Activated CD4-positive, alpha-beta T cell treated with anti-CD3 and anti-CD28 coated beads, Interleukin-10, Interleukin-2, amounts not matched to agents 100 ng/mL and 50 ng/mL, durations not matched to agents 16 hours and 8 hours (primary cell): ENCODE measurements at regions not wholly inside any gene's neighbourhood (a gene's known extent, or its start where the extent isn't known, plus 50 kb on each side); places are given as distances from the start of the nearest gene placed in this dataset.
A peak's percentile ranks its signal among the peaks of the same experiment; 100 is the strongest.
"Not testable (repeated sequence)": the region's sequence is repeated elsewhere in the genome, so short reads cannot be mapped to it uniquely, and the experiment has no call there.

Experiments
- DNase-seq: peaks from one replicate; pipeline ENCODE4 v3.0.0-alpha.2; 2020

DNA sequence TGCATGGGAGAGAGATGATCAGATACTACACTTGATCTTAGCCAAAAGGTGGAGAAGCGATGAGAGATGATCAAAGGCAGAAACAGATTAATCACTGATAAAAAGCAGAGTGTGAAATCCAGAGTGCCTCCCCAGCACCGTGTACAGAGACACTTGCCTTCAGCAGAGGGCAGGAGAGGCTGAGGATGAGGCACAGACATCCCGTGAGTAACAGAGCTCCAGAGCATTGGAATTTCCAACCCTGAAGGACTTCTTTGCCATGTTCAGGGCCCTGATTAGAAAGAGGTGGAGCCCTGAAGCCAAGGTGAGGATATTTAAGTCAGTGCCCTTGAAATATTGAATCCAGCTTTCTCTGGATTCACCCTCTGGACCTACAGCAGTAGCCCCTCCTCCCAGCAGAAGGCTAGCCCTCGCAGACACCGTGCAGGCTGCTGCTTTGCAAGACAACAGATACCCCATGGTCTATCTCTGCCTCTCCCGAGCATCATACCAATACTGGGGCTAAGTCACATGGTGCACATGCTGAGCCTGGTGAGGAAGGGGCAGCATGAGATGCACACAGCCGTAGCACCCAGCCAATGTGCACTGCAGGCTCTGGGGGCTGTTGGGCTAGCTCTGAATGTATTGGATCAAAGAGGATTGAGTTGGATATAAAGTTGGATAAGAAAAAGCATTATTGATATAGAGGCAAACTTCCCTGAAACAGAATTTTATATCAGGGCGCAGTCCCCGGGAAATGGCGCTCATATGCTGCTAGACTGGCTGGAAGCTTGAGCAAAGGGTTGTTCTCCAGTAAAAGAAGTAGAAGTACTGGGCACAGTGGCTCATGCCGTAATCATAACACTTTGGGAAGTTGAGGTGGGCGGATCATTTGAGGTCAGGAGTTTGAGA is 200.3 kb upstream of the B3GAT1 start:
- no peak for DNase-seq

DNA sequence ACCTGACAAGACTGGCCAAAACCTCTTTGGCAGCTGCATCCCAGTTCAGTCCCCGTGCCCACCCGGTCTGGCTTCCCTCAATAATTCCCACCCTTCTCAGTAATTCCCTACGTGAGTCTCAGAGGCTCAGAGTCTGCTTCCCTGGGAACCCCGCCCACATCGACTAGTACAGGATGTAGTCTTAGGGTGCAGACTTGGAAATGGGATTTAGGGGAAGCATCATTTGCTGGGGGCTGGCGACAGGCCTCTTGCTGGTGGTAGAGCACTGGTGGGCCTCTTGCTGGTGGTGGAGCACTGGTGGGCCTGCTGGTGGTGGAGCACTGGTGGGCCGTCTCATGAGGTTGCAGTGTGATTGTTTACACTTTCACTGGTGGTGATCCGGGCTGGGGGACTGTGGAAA is 199.5 kb upstream of the B3GAT1 start:
- no peak for DNase-seq

DNA sequence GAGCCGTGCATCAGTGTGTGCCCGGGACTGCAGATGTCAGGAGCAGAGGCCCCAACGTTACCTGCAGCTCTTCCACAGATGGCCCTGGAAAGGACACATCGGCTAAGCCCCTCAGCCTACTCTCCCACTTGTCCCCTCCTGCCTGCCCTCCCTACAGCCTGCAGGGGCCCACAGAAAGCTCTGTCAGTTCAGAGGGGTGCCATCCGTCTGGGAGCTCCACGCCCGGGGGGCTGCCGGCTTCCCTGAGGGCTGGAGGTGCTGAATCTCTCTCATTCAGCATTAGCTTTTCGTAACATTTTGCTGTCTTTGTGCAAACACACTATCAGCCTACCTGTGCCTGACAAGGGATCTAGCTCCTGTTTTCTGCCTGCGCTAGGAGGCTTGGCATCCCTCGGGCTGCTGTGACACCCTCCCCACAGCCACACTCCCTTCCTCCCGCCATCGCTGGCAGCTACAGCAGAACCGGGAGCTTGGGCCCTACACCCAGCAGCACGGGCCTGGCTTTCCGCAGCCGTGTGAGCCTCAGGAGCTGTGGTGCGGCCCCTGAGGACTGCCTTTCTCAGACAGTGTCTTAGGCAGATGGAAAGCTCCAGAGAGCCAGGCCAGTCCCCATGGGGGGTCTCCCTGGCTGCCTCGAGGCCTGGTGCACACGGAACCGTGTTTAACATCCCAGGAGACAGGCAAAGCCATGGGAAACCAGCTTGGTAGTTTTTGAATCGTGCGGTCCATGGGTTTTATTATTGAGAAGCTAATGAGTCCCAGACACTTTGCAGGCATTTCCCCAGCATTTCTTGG is 198.3 kb upstream of the B3GAT1 start:
- DNase-seq, result no peak

DNA sequence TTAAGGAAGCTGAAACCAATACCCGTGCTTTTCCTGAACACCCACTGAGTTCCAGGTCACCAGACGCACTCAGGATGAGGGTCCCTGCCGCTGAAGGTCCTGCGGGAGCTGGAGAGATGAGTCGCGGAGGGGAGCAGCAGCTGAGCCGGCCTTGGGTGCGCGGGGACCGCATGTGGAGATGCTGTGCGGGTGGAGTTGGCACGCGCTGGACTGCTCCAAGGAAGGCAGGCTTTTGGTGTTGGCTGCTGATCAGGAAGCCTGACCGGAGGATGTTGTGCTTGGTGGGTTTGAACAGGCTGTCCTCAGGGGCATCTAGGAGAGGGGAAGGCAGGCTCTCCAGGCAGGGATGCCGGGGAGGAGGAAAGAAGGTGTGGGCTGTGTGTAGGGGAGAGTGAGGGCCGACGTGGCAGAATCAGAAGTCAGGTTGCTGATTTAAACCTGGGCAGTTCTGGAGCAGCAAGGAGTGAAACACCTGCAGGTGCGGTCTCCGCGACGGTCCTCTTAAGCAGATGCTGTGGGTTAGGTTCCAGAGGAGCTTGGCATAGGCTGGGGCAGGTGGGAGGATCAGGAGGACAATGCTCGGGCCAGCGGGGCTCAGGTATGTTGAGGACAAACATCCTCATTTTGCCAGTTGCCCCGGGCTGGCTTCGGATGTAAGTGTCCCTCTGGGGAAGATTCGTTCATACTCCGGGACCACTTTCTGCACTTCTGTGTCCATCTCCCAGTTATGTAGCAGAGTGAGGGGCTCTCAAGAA is 197.5 kb upstream of the B3GAT1 start:
- DNase-seq, result no peak

DNA sequence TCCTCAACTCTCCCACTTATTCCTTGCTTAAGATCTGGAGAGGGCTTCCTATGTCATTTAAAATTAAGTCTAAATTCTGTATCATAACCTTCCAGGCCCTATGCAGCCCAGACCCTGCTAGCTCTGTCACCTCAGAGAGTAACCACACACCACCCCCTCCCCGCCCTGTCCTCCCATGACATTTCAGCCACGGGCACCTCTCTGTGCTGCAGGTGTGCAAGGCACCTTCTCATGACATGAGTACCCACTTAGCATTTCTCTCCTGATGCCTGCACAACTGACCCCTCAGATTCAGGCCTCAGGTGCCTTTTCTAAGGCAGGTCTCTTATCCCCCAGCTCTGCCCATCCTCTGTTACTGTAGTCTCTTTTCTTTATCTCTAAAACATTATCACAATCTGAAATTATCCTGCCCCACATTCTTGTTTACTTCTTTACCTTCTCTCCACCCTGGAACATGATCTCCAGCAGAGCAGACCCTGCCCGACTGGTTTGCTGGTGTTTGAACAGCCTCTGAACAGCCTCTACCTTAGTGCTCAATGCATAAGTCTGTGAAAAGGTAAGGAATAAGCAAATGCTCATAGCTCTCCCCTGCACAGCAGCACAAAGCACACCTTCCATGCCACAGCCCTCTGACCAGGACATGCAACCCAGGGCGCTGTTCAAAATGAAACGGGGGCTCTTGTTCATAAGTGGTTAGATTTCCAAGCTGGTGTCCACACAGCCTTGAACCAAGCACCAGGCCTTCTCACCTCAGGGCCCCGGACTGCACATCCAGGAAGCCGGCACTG is 196.1 kb upstream of the B3GAT1 start:
- DNase-seq, result no peak

DNA sequence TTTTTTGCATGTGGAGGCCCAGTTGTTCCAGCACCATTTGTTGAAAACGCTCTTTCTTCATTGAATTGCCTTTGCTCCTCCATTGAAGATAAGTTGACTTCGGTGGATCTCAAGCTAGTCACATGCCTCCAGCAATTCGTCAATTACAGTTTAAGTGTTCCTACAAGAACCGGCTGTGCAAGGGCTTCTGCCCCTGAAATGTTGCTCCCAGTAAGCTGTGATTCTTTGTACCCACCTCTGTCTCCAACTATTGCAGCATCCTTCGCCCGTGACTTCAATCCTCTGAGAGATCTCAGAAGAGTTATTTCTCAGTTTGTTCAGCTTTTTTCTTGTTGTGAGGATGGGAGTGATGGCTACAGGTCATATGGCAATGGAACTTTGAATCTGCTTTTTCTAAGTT is 194.2 kb upstream of the B3GAT1 start:
- DNase-seq, result no peak

DNA sequence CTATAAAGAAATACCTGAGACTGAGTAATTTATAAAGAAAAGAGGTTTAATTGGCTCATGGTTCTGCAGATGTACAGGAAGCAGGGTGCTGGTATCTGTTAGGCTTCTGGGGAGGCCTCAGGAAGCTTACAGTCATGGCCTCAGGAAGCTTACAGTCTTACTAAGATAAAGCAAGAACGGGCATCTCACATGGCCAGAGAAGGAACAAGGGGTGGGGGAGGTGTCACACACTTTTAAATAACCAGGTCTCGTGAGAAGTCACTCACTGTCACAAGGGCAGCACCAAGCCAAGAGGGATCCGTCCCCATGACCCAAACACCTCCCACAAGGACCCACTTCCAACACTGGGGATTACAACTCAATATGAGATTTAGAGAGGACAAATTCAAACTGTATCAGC is 192.8 kb upstream of the B3GAT1 start:
- no peak for DNase-seq

DNA sequence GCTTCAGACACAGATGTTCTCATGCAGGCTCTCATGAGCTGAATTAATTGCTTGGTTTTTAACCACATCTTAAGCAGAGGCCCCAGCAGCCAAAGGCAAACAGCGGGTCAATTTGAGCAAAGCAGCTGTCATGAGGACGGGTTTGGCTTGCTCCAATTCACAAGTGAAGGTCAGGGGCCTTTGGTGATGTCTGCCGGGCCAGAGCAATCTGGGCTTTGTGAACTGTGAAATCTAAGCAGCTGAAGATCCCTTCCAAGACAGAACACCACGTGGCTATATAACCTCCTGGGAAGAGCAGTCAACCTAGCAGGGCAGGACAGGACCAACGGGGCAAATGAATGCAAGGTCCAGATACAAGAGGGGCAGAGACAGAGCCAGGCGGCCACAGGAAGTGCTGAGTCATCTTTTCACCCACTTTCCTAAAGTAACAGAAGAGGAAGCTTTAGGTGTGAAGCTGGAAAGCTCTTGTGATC is 187.3 kb upstream of the B3GAT1 start:
- DNase-seq, result no peak

DNA sequence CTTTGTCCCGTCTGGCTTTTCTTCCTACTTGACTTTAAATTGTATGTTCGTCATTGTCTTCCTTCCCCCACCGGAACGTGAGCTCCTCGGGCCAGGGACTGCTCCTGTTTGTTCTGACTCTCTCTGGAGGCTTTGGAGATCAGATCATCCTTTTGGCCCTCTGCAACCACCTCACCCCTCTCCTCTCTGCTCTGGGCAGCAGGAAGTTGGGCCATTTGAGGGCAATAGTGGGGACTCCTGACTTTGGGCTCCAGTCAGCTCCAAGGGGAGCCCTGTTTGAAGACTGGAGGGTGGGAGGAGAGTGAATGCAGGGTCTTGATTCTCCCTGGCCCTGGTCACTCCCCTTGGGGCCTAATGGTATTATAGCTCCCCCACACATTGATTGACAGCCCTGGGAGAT is 186.3 kb upstream of the B3GAT1 start:
- DNase-seq, result no peak

DNA sequence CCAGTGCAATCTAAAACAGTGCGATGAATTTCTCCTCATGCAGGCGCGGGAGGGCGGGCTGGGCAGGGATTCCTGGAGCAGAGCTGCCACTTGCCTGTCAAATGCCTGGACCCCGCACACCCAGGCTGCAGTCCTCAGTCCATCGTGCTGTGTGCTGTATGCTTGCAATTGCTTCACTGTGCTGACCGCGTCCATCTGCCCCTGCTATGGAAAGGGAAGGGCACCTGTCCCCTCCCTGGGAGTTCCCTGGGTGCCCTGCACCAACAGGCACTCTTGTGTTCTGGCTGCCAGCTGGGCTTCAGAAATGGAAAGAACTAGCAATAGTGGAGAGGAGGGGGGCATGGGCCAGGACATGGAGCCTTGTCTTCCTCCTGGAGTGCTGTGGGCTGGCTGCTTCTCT is 185.4 kb upstream of the B3GAT1 start:
- DNase-seq, result no peak

DNA sequence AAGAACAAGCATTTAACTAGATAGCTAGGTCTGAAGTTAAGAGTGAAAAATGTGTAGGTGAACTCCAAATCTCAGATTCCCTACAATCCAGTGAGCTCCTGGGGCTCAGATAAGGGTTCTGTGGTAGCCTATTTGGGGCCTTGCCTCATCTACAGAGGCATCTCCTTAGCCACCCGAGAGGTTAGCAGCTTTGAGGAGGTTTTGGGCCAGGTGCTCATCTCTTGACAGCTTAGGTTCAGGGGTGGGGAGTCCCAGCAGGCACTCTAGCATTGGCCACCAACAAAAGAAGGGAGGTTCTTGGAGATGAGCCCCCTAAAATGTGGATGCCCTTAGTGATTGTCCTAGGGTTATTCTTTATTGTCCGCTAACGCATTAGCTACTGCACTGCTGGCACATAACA is 184.4 kb upstream of the B3GAT1 start:
- DNase-seq, result no peak

DNA sequence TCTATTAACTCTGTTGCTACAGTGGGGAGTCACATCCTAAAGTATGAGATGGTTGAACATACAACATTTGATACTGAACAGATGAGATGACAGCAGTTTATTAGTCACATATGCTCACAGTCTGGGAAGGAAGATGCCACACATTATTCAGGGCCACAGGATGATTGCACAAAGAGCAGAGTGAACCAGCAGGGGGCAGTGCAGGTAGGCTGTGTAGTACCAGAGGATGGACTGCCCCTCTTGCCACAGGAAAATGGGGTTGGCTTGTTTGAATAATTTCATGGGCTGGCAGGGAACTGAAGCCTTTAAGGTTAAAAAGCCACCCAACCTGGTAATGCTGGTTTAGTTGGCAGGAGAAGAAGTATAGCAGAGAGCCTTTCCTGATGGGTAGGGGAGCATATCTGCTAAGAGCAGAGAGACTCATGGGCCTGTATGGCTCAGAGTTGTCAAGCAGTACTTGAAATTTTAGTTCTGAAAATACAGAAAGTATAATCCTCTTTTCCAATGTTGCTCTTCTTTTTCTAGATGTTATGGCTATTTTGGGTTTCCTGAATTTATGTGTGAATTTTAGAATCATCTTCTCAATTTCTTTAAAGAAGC is 180.4 kb upstream of the B3GAT1 start:
- peak; percentile 63 for DNase-seq

DNA sequence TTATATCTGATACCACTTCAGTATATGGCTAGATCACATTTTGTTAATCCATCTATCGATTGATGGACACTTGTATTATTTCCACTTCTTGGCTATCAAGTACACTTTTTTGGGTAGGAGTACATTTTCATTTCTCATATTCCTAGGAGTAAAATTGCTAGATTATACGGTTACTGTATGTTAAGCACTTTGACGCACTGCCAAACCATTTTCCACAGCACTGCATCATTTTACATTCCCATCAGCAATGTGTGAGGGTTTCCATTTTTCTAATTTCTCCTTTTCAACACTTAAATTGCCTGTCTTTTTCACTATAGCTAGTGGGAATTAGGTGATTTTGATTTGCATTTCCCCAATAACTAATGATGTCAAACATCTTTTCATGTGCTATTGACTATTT is 179.3 kb upstream of the B3GAT1 start:
- DNase-seq, result no peak

DNA sequence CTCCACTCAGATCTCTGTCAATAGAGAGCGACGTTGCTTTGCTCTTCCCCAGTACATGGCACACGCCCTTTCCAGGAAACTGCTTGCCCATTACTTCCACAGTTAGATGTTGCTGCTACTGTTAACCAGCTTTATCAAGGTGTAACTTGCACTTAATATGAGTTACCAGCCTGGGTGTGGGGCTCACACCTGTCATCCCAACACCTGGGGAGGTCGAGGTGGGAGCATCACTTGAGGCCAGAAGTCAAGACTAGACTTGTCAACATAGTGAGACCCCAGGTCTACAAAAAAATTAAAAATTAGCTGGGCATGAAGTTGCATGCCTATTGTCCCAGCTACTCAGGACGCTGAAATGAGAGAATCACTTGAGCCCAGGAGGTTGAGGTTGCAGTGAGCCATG is 177.1 kb upstream of the B3GAT1 start:
- no peak for DNase-seq

DNA sequence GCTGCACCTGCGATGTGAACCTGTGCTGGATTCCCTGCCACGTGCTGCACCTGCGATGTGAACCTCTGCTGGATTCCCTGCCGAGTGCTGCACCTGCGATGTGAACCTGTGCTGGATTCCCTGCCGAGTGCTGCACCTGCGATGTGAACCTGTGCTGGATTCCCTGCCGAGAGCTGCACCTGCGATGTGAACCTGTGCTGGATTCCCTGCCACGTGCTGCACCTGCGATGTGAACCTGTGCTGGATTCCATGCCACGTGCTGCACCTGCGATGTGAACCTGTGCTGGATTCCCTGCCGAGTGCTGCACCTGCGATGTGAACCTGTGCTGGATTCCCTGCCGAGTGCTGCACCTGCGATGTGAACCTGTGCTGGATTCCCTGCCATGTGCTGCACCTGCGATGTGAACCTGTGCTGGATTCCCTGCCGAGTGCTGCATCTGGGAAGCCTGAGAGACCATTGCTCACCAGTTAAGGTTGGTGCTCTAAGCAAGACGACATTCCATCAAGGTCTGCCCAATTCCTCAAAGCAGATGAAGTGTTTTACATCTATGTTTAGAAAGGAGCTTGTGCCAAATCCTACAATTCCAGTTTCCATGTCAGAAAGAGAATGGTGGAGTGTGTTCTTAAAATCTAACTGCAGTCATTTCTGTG is 176.5 kb upstream of the B3GAT1 start:
- not testable (repeated sequence) for DNase-seq

DNA sequence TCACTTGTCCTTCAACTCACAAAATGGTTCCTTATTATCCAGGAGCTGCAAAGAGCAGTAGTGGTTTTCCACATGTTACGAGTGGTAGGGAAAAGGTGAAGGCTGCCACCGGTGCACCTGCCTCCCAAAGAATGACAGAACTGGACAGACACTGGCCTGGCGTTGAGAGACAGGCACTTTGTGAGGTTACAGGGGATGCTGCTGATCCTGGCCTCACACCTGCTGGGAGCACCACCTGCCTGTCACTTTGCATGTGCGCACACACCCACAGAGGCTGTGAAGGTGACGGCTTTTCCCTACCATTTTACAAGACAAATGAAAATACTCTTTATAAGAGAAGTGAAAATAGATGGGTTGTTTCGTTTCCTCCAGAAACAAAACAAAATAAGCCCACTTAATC is 175.3 kb upstream of the B3GAT1 start:
- DNase-seq, result no peak

DNA sequence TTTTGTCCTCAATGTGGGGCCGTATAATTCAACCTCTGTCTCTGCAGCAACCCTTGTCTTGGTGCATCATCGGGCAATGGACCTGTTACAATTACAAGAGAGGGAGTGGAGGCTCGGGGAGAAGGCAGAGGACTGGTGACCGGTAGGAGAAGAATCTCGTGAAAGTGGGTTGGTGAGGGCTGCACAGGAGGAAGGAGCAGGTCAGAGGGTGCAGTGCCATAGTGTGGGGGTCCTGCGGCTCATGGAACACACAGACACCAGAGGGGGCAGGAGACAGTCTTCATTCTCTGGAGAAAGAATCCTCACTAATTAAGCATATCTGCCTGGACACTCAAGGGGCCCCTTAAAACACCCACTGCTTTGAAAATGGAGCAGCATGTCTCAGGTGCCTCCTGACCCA is 174.7 kb upstream of the B3GAT1 start:
- no peak for DNase-seq

DNA sequence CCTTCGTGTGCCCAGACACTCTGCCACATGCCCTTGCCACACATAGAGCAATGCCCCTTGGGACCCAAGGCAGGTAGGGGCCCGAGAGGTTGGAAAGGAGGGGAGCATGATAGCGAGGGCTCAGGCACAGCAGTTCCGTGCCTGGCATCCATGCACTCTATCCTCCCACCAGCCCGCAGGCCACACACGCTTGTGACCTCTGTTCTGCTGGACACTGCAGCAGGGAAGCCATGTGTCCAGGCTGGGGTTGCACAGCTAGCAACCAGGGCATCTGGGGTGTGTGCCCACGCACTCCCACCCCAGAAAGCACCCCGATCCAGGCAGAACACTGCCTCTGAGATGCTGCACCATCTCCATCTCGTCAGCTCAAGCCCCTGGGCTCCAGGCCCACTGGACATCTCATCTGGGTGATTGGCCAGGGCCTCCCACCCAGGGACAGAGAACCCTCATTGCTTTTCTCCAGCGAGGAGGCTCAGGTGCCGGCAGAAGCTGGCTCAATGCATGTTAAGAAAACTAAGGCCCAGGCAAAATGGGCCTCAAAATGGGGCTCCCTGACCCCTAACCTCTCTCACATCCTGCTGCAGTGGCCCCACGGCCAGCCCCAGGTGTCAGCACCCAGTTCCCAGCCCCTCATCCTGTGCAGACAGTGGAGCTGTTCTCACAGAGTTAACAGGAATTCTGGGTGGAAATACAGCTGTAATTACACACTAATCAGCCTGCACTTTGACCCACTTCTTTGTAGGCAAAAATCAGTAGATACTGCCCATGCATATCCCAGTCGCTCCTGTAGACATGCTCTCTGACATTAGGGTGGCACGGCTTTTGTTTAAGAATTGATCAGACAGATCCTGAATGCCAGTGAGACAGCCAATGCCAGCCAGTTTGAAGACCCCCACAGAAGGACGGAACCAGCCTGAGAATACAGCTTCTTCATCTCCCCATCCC is 173.9 kb upstream of the B3GAT1 start:
- DNase-seq, result no peak

DNA sequence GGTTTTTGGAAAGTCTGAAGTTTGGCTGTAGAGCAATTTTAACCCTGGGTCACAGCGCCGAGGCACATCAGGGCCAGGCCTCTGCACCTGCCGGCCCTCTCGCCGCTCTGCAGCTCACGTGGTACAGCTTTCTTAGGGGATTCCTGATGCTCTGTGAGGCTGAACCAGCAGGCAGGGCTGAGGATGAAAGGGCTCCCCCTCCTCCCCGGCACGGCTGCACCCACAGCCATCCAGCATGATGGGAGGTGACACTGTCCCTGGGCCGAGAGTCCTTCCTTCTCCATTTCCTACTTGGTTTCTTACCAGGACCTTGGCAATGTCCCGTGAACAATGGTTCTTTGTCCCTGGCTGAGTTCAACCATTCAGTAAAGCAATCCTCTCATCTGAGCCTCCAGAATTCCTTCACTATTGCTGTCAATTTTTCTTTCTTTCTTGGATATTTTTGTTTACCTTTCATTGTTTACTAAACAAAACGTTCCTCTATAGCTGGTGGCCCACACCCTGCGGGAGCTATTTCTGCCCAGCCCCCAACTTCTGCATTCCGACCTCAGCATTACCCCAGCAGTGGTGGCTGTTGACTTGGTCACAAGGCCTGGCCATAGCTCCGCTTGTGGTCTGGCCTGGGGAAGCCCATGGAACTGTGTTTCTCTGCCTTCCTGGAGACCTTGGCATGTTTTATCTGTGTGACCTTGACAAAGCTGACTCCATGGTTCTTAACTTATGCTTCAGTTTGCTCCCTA is 172.8 kb upstream of the B3GAT1 start:
- DNase-seq, result no peak
